Activated B cell treated with CpG ODN at 0.5 μM for 24 hours (primary cell): ENCODE measurements at regions not wholly inside any gene's neighbourhood (a gene's known extent, or its start where the extent isn't known, plus 50 kb on each side); places are given as distances from the start of the nearest gene placed in this dataset.

Experiments used
- ATAC-seq: fragments of 200-7000 bp; cut with Tn5 transposase; one replicate; pipeline ENCODE4 v1.10.0; 2021; ENCODE audit warnings: low read depth, mild to moderate bottlenecking, moderate library complexity
- CTCF ChIA-PET: fragments of 350-600 bp; sonication (Branson Sonifier 250); formaldehyde crosslinking; loops from one replicate; lab custom pipeline; 2021; ENCODE audit warnings: antibody characterized with exemption; lab: Charles Lee
- POLR2A ChIA-PET: fragments of 350-600 bp; sonication (Branson Sonifier 250); formaldehyde crosslinking; loops from one replicate; lab custom pipeline; 2021; ENCODE audit warnings: antibody characterized with exemption; lab: Charles Lee
- DNase-seq: peaks from one replicate; pipeline ENCODE4 v3.0.0; 2022
- H3K27ac Mint-ChIP-seq: one replicate; pipeline ENCODE4 v1.8.0; 2020; ENCODE audit warnings: mixed read lengths
- H3K27me3 Mint-ChIP-seq: one replicate; pipeline ENCODE4 v1.8.0; 2021; ENCODE audit warnings: mixed read lengths
- H3K36me3 Mint-ChIP-seq: one replicate; pipeline ENCODE4 v1.8.0; 2021; ENCODE audit warnings: low read depth, mixed read lengths
- H3K4me1 Mint-ChIP-seq: one replicate; pipeline ENCODE4 v1.8.0; 2021; ENCODE audit warnings: mixed read lengths
- H3K4me3 Mint-ChIP-seq: one replicate; pipeline ENCODE4 v1.8.0; 2020; ENCODE audit warnings: mild to moderate bottlenecking, mixed read lengths
- H3K9me3 Mint-ChIP-seq: one replicate; pipeline ENCODE4 v1.8.0; 2020; ENCODE audit warnings: mixed read lengths
- CTCF ChIP-seq: fragments of 200-600 bp; IDR thresholded peaks from one replicate; pipeline ENCODE4 v1.8.0; 2022; ENCODE audit warnings: antibody characterized with exemption, mild to moderate bottlenecking
- intact Hi-C: fragments of 100-400 bp; cut with micrococcal nuclease; formaldehyde crosslinking; loops from one replicate; pipeline ENCODE4 v1.15.1; 2024

- H3K27ac Mint-ChIP-seq = no peak overlapping the region
- no peak overlapping the region for H3K4me3 Mint-ChIP-seq
- peaks cover 3% of the 10 kb centered on the region for H3K9me3 Mint-ChIP-seq
- DNase-seq = no peak
- CTCF ChIA-PET = no interaction called here
- H3K4me1 Mint-ChIP-seq = no peaks in the 10 kb centered on the region
- TF ChIP-seq CTCF = no peak
- no peaks in the 10 kb centered on the region for H3K27me3 Mint-ChIP-seq
- POLR2A ChIA-PET = no interaction called here
- no peaks in the 10 kb centered on the region for H3K36me3 Mint-ChIP-seq
- ATAC-seq = no peak
- intact Hi-C loops = no loop called here
Observed at GRCh38 chr5:99694884-99695283, 766.1 kb upstream of the CHD1 start.

- no peaks in the 10 kb centered on the region for H3K4me1 Mint-ChIP-seq
- no peaks in the 10 kb centered on the region for H3K27me3 Mint-ChIP-seq
- POLR2A ChIA-PET = no interaction called here
- TF ChIP-seq CTCF = no peak
- CTCF ChIA-PET = no interaction called here
- no peak overlapping the region for H3K27ac Mint-ChIP-seq
- H3K9me3 Mint-ChIP-seq = peaks cover 7% of the 10 kb centered on the region
- no peak for ATAC-seq
- intact Hi-C loops = no loop called here
- no peak overlapping the region for H3K4me3 Mint-ChIP-seq
- H3K36me3 Mint-ChIP-seq = no peaks in the 10 kb centered on the region
- no peak for DNase-seq
Observed at GRCh38 chr5:99686538-99686937, 757.7 kb upstream of the CHD1 start.

- ATAC-seq = no peak
- Mint-ChIP-seq H3K27me3 (no peaks in the 10 kb centered on the region), H3K27ac (no peak overlapping the region), H3K4me1 (no peaks in the 10 kb centered on the region), H3K4me3 (no peak overlapping the region), H3K9me3 (no peaks in the 10 kb centered on the region), H3K36me3 (no peaks in the 10 kb centered on the region)
- intact Hi-C loops = no loop called here
- DNase-seq = no peak
- ChIA-PET CTCF (no interaction called here), POLR2A (no interaction called here)
- TF ChIP-seq CTCF = no peak
Observed at GRCh38 chr5:99675974-99676373, 747.2 kb upstream of the CHD1 start.

GRCh38 chr5:99674101-99674500 lies 745.3 kb upstream of the CHD1 start:
- TF ChIP-seq CTCF = no peak

GRCh38 chr5:99664972-99665371 lies 736.2 kb upstream of the CHD1 start:
- ATAC-seq = no peak
- H3K36me3 Mint-ChIP-seq = no peaks in the 10 kb centered on the region

More at GRCh38 chr5:99674101-99674500, 745.3 kb upstream of the CHD1 start:
- DNase-seq (no peak), ATAC-seq (no peak)
- ChIA-PET POLR2A (no interaction called here), CTCF (no interaction called here)
- Mint-ChIP-seq H3K4me1 (no peaks in the 10 kb centered on the region), H3K27ac (no peak overlapping the region), H3K9me3 (no peaks in the 10 kb centered on the region), H3K36me3 (no peaks in the 10 kb centered on the region), H3K4me3 (no peak overlapping the region), H3K27me3 (no peaks in the 10 kb centered on the region)
- intact Hi-C loops = no loop called here

More at GRCh38 chr5:99664972-99665371, 736.2 kb upstream of the CHD1 start:
- ChIA-PET POLR2A (no interaction called here), CTCF (no interaction called here)
- Mint-ChIP-seq H3K4me3 (no peak overlapping the region), H3K4me1 (no peaks in the 10 kb centered on the region), H3K9me3 (no peaks in the 10 kb centered on the region), H3K27me3 (no peaks in the 10 kb centered on the region), H3K27ac (no peak overlapping the region)
- intact Hi-C loops = no loop called here
- DNase-seq = no peak
- no peak for TF ChIP-seq CTCF
